ENCODE measurements at regions not wholly inside any gene's neighbourhood (a gene's known extent, or its start where the extent isn't known, plus 50 kb on each side); places are given as distances from the start of the nearest gene placed in this dataset.

- POLR2A ChIA-PET (ENCODE audit: low non-redundant PET) = no interaction called here
- H3K4me3 ChIP-seq (ENCODE audit: low read depth, low read length, poor library complexity, severe bottlenecking) = no peak overlapping the region
- CTCF ChIA-PET = no interaction called here
- H3K4me1 ChIP-seq (ENCODE audit: insufficient read depth, low read length, poor library complexity, severe bottlenecking) = no peaks in the 10 kb centered on the region
- H3K27ac ChIP-seq (ENCODE audit: low read depth, low read length, poor library complexity, severe bottlenecking) = no peak overlapping the region
- H3K36me3 ChIP-seq (ENCODE audit: insufficient read depth, low read length, poor library complexity, severe bottlenecking) = no peaks in the 10 kb centered on the region
- TF ChIP-seq EZH2 (IDR thresholded peaks at IDR 0.05; ENCODE audit: borderline replicate concordance, low read depth, low read length, poor library complexity, severe bottlenecking) (no peak), CTCF (conservative IDR thresholded peaks at IDR 0.05; ENCODE audit: low read depth, low read length) (no peak)
- intact Hi-C loops (cut with micrococcal nuclease; ENCODE audit: unreplicated experiment) = no loop called here
- DNase-seq (ENCODE audit: low spot score) = no peak
- no peaks in the 10 kb centered on the region for H3K9me3 ChIP-seq (ENCODE audit: low read depth, low read length, poor library complexity, severe bottlenecking)
- H3K27me3 ChIP-seq (replicated peaks; ENCODE audit: insufficient read depth, low read depth, low read length, poor library complexity) = peaks cover 5% of the 10 kb centered on the region
- BruUV-seq (replicated peaks) = no TSS peak
These were observed 76.5 kb upstream of the GPR12 start for GRCh38 chr13:26837102-26837501.

GRCh38 chr13:26836626-26837025 lies 76.0 kb upstream of the GPR12 start:
- ChIA-PET POLR2A (ENCODE audit: low non-redundant PET) (no interaction called here), CTCF (no interaction called here)
- Histone ChIP-seq H3K4me3 (ENCODE audit: low read depth, low read length, poor library complexity, severe bottlenecking) (no peak overlapping the region), H3K4me1 (ENCODE audit: insufficient read depth, low read length, poor library complexity, severe bottlenecking) (no peaks in the 10 kb centered on the region), H3K9me3 (ENCODE audit: low read depth, low read length, poor library complexity, severe bottlenecking) (no peaks in the 10 kb centered on the region), H3K27me3 (replicated peaks; ENCODE audit: insufficient read depth, low read depth, low read length, poor library complexity) (peaks cover 5% of the 10 kb centered on the region), H3K27ac (ENCODE audit: low read depth, low read length, poor library complexity, severe bottlenecking) (no peak overlapping the region), H3K36me3 (ENCODE audit: insufficient read depth, low read length, poor library complexity, severe bottlenecking) (no peaks in the 10 kb centered on the region)
- no peak for TF ChIP-seq EZH2 (IDR thresholded peaks at IDR 0.05; ENCODE audit: borderline replicate concordance, low read depth, low read length, poor library complexity, severe bottlenecking)
- TF ChIP-seq CTCF (conservative IDR thresholded peaks at IDR 0.05; ENCODE audit: low read depth, low read length) = no peak
- no TSS peak for BruUV-seq (replicated peaks)
- intact Hi-C loops (cut with micrococcal nuclease; ENCODE audit: unreplicated experiment) = no loop called here
- no peak for DNase-seq (ENCODE audit: low spot score)

- Histone ChIP-seq H3K27me3 (replicated peaks; ENCODE audit: insufficient read depth, low read depth, low read length, poor library complexity) (no peaks in the 10 kb centered on the region), H3K4me1 (ENCODE audit: insufficient read depth, low read length, poor library complexity, severe bottlenecking) (no peaks in the 10 kb centered on the region), H3K4me3 (ENCODE audit: low read depth, low read length, poor library complexity, severe bottlenecking) (no peak overlapping the region), H3K9me3 (ENCODE audit: low read depth, low read length, poor library complexity, severe bottlenecking) (no peaks in the 10 kb centered on the region), H3K36me3 (ENCODE audit: insufficient read depth, low read length, poor library complexity, severe bottlenecking) (no peaks in the 10 kb centered on the region), H3K27ac (ENCODE audit: low read depth, low read length, poor library complexity, severe bottlenecking) (no peak overlapping the region)
- CTCF ChIA-PET = no interaction called here
- intact Hi-C loops (cut with micrococcal nuclease; ENCODE audit: unreplicated experiment) = no loop called here
- no peak for DNase-seq (ENCODE audit: low spot score)
- POLR2A ChIA-PET (ENCODE audit: low non-redundant PET) = no interaction called here
- TF ChIP-seq EZH2 (IDR thresholded peaks at IDR 0.05; ENCODE audit: borderline replicate concordance, low read depth, low read length, poor library complexity, severe bottlenecking) (no peak), CTCF (conservative IDR thresholded peaks at IDR 0.05; ENCODE audit: low read depth, low read length) (no peak)
- no TSS peak for BruUV-seq (replicated peaks)
These were observed 74.1 kb upstream of the GPR12 start for GRCh38 chr13:26834646-26835045.
